Retinal pigment epithelial cell (primary cell): ENCODE measurements at regions not wholly inside any gene's neighbourhood (a gene's known extent, or its start where the extent isn't known, plus 50 kb on each side); places are given as distances from the start of the nearest gene placed in this dataset.
"Not testable (repeated sequence)": the region's sequence is repeated elsewhere in the genome, so short reads cannot be mapped to it uniquely, and the experiment has no call there.

Experiments used
- DNase-seq: peaks from one replicate; pipeline ENCODE4 v3.0.0-alpha.2; 2010; ENCODE audit warnings: low read depth
- H3K4me3 ChIP-seq: 2 replicates; pipeline ENCODE4 v1.5.1; 2011; ENCODE audit warnings: mild to moderate bottlenecking, low read length, control low read depth, moderate library complexity
- TF ChIP-seq, protein P1 (sequence below): conservative IDR thresholded peaks from 2 replicates; pipeline ENCODE4 v1.5.1; 2011; ENCODE audit warnings: low read depth, low read length, control low read depth, inconsistent platforms

DNA sequence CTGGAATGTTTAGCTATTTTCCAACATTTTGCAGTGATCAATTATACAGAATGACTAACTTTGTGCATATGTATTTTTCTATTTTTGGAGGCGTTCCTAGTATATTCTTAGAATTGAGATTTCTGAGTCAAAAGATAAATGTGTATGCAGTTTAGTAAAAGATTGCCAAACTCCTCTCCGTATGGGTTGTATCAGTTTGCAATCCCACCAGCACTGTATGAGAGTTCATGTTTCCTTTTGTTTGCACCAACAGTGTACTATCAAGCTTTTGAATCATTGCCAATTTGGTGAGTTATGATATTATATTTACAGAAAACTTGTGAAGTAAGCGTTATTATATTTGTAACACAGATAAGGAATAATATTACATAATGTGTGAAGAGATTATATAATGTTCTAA lies 658.7 kb downstream of the JRKL start:
- TF ChIP-seq, protein P1, sequence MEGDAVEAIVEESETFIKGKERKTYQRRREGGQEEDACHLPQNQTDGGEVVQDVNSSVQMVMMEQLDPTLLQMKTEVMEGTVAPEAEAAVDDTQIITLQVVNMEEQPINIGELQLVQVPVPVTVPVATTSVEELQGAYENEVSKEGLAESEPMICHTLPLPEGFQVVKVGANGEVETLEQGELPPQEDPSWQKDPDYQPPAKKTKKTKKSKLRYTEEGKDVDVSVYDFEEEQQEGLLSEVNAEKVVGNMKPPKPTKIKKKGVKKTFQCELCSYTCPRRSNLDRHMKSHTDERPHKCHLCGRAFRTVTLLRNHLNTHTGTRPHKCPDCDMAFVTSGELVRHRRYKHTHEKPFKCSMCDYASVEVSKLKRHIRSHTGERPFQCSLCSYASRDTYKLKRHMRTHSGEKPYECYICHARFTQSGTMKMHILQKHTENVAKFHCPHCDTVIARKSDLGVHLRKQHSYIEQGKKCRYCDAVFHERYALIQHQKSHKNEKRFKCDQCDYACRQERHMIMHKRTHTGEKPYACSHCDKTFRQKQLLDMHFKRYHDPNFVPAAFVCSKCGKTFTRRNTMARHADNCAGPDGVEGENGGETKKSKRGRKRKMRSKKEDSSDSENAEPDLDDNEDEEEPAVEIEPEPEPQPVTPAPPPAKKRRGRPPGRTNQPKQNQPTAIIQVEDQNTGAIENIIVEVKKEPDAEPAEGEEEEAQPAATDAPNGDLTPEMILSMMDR, result no peak
- H3K4me3 ChIP-seq, result no peak overlapping the region

DNA sequence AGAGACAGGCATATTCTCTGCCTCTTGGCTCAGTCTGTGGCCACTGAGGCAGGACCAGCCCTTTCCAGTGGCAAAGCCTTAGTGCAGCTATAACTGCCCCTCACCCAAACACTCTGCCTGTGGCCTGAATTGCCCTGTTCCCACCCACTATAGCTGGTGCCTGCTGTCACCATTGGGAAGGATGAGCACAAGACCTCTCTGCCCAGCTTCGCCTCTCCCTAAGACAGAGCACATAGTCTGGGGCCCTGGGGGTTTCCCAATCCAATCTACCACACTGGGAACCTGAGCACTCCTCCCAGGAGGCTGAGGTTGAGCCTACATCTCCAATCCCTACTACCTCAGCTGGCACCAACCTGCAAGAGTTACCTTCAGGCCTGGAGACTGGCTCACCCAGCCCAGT lies 670.4 kb downstream of the JRKL start:
- TF ChIP-seq, protein P1, result no peak
- no peak overlapping the region for H3K4me3 ChIP-seq
- no peak for DNase-seq

More for the DNA sequence above, 658.7 kb downstream of the JRKL start:
- DNase-seq, result no peak

DNA sequence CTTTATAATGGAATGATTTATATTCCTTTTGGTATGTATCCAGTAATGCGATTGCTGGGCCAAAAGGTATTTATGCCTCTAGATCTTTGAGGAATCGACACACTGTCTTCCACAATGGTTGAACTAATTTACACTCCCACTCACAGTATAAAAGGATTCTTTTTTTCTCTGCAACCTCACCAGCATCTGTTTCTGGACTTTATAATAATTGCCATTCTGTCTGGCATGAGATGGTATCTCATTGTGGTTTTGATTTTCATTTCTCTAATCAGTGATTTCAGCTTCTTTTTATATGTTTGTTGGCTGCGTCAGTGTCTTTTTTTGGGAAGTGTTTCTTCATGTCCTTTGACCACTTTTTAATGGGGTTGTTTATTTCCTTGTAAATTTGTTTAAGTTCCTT lies 679.3 kb downstream of the JRKL start:
- TF ChIP-seq, protein P1, result no peak
- no peak for DNase-seq
- no peak overlapping the region for H3K4me3 ChIP-seq

DNA sequence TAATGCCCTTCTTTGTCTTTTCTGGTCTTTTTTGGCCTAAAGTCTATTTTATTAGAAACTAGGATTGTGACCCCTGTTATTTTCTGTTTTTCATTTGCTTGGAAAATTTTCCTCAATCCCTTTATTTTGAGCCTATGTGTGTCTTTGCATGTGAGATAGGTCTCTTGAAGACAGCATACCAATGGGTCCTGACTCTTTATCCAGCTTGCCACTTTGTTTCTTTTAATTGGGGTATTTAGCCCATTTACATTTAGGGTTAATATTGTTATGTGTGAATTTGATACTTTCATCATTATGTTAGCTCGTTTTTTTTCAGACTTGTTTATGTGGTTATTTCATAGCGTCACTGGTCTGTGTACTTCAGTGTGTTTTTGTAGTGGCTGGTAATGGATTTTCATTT lies 682.6 kb downstream of the JRKL start:
- DNase-seq, result no peak
- TF ChIP-seq, protein P1, result no peak
- no peak overlapping the region for H3K4me3 ChIP-seq

DNA sequence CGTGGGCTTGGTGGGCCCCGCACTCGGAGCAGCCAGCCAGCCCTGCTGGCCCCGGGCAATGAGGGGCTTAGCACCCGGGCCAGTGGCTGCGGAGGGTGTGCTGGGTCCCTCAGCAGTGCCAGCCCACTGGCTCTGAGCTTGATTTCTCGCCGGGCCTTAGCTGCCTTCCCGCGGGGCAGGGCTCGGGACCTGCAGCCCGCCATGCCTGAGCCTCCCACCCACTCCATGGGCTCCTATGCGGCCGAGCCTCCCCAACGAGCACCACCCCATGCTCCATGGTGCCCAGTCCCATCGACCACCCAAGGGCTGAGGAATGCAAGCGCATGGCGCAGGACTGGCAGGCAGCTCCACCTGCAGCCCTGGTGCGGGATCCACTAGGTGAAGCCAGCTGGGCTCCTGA lies 686.9 kb downstream of the JRKL start:
- DNase-seq, H3K4me3 ChIP-seq: not testable (repeated sequence)

DNA sequence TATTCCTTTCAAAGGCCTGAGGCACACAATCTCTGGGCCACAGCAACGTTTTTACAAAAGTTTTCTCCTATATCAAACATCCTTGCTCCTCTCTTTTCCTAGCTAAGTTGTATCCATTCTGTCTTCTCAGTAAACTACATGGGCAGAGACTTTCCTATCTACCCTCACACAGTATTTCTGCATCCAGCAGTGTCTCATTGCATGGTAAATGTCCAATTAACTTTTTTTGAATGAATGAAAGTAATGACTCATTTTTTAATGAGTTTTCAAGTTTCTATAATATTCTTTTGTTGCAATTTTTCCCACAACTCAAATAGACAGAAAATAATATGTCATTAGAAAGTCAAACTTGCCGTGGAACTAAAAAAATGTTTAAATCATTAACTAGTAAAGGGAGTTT lies 688.6 kb downstream of the JRKL start:
- no peak for DNase-seq
- TF ChIP-seq, protein P1, result no peak

DNA sequence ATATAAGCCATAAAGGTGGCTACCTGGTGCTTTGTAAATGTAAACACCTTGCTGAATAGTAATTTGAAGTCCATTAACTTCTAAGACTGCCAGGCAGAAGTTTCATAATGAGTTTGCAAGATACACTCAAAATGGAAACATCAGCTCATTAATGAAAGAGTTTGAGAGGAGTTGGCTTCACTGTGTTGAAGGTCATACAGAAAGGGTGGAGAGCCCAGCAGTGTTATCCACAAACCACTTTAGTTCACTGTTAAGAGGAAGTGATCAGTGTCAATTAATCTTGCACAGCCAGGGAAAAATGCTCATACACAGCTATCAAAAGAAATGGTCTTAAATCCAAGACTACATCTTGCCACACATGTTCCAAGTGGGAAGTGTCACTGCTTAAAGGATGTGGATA lies 689.4 kb downstream of the JRKL start:
- TF ChIP-seq, protein P1, result no peak
- DNase-seq, result no peak
- no peak overlapping the region for H3K4me3 ChIP-seq

More for the DNA sequence above, 688.6 kb downstream of the JRKL start:
- no peak overlapping the region for H3K4me3 ChIP-seq

DNA sequence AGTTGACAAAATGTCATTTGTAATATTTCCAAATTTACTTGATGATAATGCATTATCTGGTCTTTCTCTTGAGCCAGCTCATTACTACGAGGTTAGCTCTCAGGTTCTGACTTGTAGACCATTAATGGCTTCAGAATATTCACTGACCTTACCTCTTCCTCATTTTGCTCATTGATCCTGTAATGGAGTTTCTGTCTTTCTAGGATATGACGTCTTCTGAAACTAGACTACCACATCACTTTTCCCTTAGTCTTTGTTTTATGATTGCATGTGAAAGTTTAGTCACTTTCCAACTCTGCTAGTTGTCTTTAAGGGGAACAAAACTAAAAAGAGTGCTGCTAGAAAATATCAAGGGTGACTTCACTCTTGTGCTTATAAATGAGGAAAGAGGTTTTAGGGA lies 697.6 kb downstream of the JRKL start:
- H3K4me3 ChIP-seq, result no peak overlapping the region
- DNase-seq, result no peak
- TF ChIP-seq, protein P1, result no peak
